Common myeloid progenitor, CD34-positive (primary cell): ENCODE measurements at regions not wholly inside any gene's neighbourhood (a gene's known extent, or its start where the extent isn't known, plus 50 kb on each side); places are given as distances from the start of the nearest gene placed in this dataset.

Experiments
- CTCF ChIA-PET: fragments of 350-600 bp; sonication (Branson Sonifier 250); formaldehyde crosslinking; loops from one replicate; lab custom pipeline; 2021; ENCODE audit warnings: antibody characterized with exemption; lab: Charles Lee
- POLR2A ChIA-PET: fragments of 350-600 bp; sonication (Branson Sonifier 250); formaldehyde crosslinking; loops from one replicate; lab custom pipeline; 2021; ENCODE audit warnings: antibody characterized with exemption; lab: Charles Lee
- DNase-seq, 3 donors: peaks; one replicate each; pipeline versions ENCODE4 v3.0.0 to v3.0.0-alpha.2; 2013
- H3K27ac ChIP-seq, 2 experiments: 1 replicate in 1 of 2; 2 replicates in 1 of 2; pipeline ENCODE4 v1.7.0; 2013; ENCODE audit warnings: inconsistent platforms in 2 of 2, low read length in 2 of 2, mild to moderate bottlenecking in 2 of 2, low read depth in 1 of 2, moderate library complexity in 1 of 2; ENCODE audit not compliant: severe bottlenecking in 2 of 2, insufficient read depth in 1 of 2, poor library complexity in 1 of 2
- H3K27me3 ChIP-seq, 5 experiments: replicated peaks in 2 of 5; 1 replicate in 3 of 5; 2 replicates in 2 of 5; pipeline versions ENCODE4 v1.6.1 to v1.7.0; 2013; ENCODE audit warnings: low read length in 4 of 5, mild to moderate bottlenecking in 2 of 5, moderate library complexity in 2 of 5, inconsistent platforms in 1 of 5; ENCODE audit not compliant: insufficient read depth in 5 of 5, control insufficient read depth in 4 of 5
- H3K36me3 ChIP-seq, 4 experiments: 1 replicate in 2 of 4; 2 replicates in 2 of 4; pipeline versions ENCODE4 v1.6.1 to v1.7.0; 2013; ENCODE audit warnings: low read length in 3 of 4, control low read depth in 1 of 4, mild to moderate bottlenecking in 1 of 4; ENCODE audit not compliant: control insufficient read depth in 4 of 4, insufficient read depth in 4 of 4
- H3K4me1 ChIP-seq, 4 experiments: 1 replicate in 3 of 4; 2 replicates in 1 of 4; pipeline versions ENCODE4 v1.6.1 to v1.7.1; 2013; ENCODE audit warnings: low read length in 3 of 4, mild to moderate bottlenecking in 3 of 4, control low read depth in 1 of 4, inconsistent platforms in 1 of 4, moderate library complexity in 1 of 4; ENCODE audit not compliant: control insufficient read depth in 4 of 4, insufficient read depth in 4 of 4; ENCODE audit errors: control extremely low read depth in 1 of 4
- H3K4me3 ChIP-seq, 7 experiments: 1 replicate in 4 of 7; 2 replicates in 3 of 7; pipeline versions ENCODE4 v1.5.1 to v1.7.0; 2013; ENCODE audit warnings: mild to moderate bottlenecking in 7 of 7, low read length in 6 of 7, moderate library complexity in 6 of 7, inconsistent platforms in 2 of 7, low read depth in 2 of 7, control low read depth in 1 of 7; ENCODE audit not compliant: insufficient read depth in 4 of 7, control insufficient read depth in 1 of 7; ENCODE audit errors: extremely low read depth in 1 of 7
- H3K9me3 ChIP-seq, 5 experiments: 1 replicate in 4 of 5; 2 replicates in 1 of 5; pipeline versions ENCODE4 v1.6.1 to v1.7.1; 2013; ENCODE audit warnings: low read length in 4 of 5, mild to moderate bottlenecking in 2 of 5, inconsistent platforms in 1 of 5, low read depth in 1 of 5, moderate library complexity in 1 of 5; ENCODE audit not compliant: control insufficient read depth in 4 of 5, insufficient read depth in 2 of 5; ENCODE audit errors: control extremely low read depth in 1 of 5
- WGBS: methylation state at CpG from one replicate; pipeline ENCODE4 v1.1.5; 2013; ENCODE audit not compliant: insufficient coverage; 5-methylcytosine and 5-hydroxymethylcytosine counted together

DNA sequence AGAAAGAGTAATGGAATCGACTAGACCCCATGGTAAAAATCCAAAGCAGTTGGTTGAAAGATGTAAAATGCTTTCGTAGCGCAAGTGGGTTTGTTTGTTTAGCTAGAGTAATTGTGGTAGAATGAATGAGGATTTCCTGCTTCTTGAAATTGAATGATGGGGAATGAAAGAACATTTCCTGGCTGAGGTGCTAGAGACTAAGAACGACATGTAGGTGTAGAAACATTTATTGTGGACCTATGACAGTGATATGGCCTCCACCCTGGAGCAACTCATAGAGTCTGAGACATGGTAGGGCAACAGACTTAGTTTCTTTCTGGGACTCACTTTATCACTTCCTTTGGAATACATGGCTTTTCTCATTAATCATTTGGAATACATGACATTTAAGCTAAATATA is 467.6 kb upstream of the CFAP20DC start:
- 61% methylated on average over 3 of the region's 4 CpGs for WGBS
- Histone ChIP-seq H3K9me3 (no peaks in the 10 kb centered on the region), H3K27me3 (no peaks in the 10 kb centered on the region), H3K4me3 (no peak overlapping the region), H3K36me3 (no peaks in the 10 kb centered on the region), H3K4me1 (no peaks in the 10 kb centered on the region), H3K27ac (no peak overlapping the region)
- DNase-seq, result no peak
- ChIA-PET CTCF (interaction anchor here (1.7 kb wide), 1 partner anchor 340 kb away, joined by 3 read pairs; no protein-coding TSS in a partner anchor), POLR2A (no interaction called here)

DNA sequence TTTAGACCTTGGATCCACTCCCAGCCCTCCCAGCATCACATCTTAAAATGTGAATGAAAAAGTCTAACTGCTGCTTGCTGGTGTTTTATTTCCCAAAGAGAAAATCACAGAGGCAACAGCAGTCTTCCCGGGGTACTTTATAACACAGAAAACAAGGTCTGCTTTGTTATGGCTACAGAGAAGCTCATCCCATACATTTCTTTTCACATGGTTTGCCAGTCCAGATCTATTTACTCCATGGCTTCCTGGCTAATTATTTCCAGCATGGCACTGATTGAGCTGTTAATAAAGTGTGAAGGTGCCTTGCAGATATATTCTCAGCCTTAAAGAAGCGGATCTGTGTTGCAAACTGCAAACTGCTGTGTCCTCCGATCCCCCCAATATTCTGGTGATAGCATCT is 466.1 kb upstream of the CFAP20DC start:
- H3K27me3 ChIP-seq, result no peaks in the 10 kb centered on the region
- 88% methylated on average over 1 of the region's 3 CpGs for WGBS
- ChIA-PET CTCF (no interaction called here), POLR2A (interaction anchor here (0.6 kb wide), 1 partner anchor 28 kb away, joined by 3 read pairs; no protein-coding TSS in a partner anchor)
- H3K27ac ChIP-seq, result no peak overlapping the region
- H3K4me3 ChIP-seq, result no peak overlapping the region
- H3K36me3 ChIP-seq, result no peaks in the 10 kb centered on the region
- H3K4me1 ChIP-seq, result no peaks in the 10 kb centered on the region
- DNase-seq, result no peak
- H3K9me3 ChIP-seq, result peaks cover 0 to 1% (median 0%) of the 10 kb centered on the region in 5 experiments

DNA sequence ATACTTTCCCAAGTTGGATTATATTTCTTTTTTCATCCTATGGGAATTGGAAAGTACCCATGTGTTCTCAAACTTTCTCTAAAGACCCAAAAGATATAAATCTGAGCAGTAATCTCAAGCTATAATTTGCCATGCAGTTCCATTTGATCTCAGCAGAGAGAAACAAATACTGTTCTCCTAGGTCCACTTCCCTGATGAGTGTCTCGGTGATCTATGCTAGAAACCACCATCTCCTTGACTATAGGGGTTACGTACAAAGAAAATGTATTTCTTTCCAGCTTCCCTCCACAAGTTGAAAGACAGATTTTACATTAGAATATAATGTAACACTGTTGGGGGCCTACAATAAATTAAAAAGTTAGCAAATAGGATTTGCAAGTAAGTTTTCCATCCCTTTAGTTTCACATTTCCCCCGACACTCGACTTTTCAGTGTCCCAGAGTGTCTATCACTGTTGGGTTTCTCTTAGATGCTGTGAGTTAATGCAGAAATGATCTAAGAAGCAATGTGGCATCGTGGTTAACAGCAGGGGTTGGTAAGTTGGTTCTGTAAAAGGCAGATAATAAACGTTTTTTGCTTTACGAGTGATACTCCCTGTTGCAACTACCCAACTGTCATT is 465.1 kb upstream of the CFAP20DC start:
- H3K4me3 ChIP-seq, result no peak overlapping the region
- H3K36me3 ChIP-seq, result no peaks in the 10 kb centered on the region
- POLR2A ChIA-PET, result no interaction called here

DNA sequence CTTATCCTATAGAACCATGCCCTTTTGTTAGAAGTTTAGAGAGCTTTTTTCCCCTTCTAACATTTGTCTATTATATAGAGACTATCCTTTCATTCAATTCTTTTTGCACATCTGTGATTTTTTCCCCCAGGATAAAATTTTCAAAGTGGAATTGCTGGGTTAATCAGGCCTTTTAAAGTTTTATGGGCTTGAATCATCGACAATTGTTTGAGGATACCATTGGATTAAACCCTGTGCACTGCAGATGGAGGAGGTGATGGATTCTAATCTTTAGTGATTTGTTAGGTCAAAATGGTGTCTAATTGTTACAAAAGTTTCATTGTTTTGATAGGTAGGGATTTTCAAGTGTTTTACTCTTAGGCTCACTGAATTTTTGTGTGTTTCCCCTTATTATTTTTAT is 463.7 kb upstream of the CFAP20DC start:
- Histone ChIP-seq H3K9me3 (peaks cover 0 to 1% (median 0%) of the 10 kb centered on the region in 5 experiments), H3K36me3 (no peaks in the 10 kb centered on the region), H3K27me3 (no peaks in the 10 kb centered on the region), H3K27ac (no peak overlapping the region), H3K4me1 (no peaks in the 10 kb centered on the region), H3K4me3 (no peak overlapping the region)
- no peak for DNase-seq
- 100% methylated on average over 1 of the region's 1 CpG for WGBS
- ChIA-PET CTCF (no interaction called here), POLR2A (no interaction called here)

More for the DNA sequence above, 465.1 kb upstream of the CFAP20DC start:
- WGBS, result 80% methylated on average over 1 of the region's 7 CpGs
- CTCF ChIA-PET, result no interaction called here
- H3K27me3 ChIP-seq, result no peaks in the 10 kb centered on the region
- peaks cover 0 to 1% (median 0%) of the 10 kb centered on the region in 5 experiments for H3K9me3 ChIP-seq
- H3K27ac ChIP-seq, result no peak overlapping the region
- no peaks in the 10 kb centered on the region for H3K4me1 ChIP-seq
- DNase-seq, result peak; percentile 14 to 78 (median 57)

DNA sequence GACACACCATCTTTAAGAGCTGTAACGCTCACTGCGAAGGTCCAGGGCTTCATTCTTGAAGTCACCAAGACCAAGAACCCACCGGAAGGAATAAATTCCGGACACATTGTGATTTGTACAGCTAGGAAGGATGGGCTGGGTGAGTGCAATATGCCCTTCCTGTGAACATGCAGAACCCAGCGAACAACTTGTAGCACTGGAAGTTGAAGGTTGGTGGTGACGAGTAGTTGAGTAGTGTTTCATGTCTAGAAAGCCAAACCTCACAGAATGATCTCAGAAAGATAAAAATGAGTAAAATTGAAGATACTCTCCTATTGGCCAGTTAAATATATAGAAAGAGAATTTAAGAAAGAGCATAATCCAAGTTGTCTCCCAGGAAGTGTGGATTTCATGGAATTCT is 462.2 kb upstream of the CFAP20DC start:
- no peak for DNase-seq
- H3K27me3 ChIP-seq, result no peaks in the 10 kb centered on the region
- POLR2A ChIA-PET, result no interaction called here
- H3K9me3 ChIP-seq, result peaks cover 0 to 1% (median 0%) of the 10 kb centered on the region in 5 experiments
- no peak overlapping the region for H3K4me3 ChIP-seq
- CTCF ChIA-PET, result no interaction called here
- H3K4me1 ChIP-seq, result no peaks in the 10 kb centered on the region
- H3K36me3 ChIP-seq, result no peaks in the 10 kb centered on the region
- WGBS, result 83% methylated on average over 6 of the region's 6 CpGs
- H3K27ac ChIP-seq, result no peak overlapping the region

DNA sequence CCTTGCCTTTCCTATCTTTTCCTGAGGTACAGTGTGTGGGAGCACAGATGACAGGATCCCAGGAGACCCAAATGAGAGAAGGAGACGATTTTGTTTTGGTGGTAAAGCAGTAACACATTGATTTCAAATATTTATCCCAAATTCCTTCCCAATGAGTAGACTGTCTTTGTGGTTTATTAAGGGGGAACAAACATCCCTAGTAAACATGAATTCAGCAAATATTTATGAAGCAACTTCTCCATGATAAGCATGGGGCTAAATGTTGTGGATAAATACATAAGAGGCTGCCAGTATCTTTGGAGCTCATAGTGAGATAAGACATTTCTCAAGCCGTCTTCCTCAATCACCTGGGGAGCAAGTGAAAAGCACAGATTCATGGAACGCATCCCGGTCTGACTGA is 460.8 kb upstream of the CFAP20DC start:
- no peak for DNase-seq
- no CpG with 5 or more reads among the region's 4 CpGs for WGBS
- Histone ChIP-seq H3K4me3 (no peak overlapping the region), H3K9me3 (peaks cover 0 to 1% (median 0%) of the 10 kb centered on the region in 5 experiments), H3K27ac (no peak overlapping the region), H3K4me1 (no peaks in the 10 kb centered on the region), H3K27me3 (peaks cover 0 to 2% (median 0%) of the 10 kb centered on the region in 5 experiments), H3K36me3 (no peaks in the 10 kb centered on the region)
- CTCF ChIA-PET, result no interaction called here
- POLR2A ChIA-PET, result no interaction called here

DNA sequence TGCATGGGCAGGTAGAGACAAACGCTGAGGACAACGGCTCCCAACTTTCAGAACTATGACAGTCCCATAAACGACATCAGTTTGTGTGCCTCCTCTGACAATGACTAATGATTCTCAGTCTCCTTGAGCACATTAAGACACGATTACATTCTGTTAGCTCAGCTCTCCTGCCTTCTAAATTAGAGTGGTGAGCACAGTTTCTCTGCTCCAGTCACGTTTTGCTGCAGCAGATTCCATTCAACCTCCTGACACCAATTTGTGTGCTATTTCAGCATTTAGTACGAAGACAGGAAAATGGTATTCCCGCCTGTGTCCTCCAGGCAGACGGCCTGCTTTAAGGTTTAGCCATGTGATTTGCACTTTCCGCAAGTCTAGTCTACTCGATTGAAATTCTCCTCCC is 458.4 kb upstream of the CFAP20DC start:
- H3K9me3 ChIP-seq, result peaks cover 0 to 3% (median 0%) of the 10 kb centered on the region in 5 experiments
- POLR2A ChIA-PET, result no interaction called here
- no peak overlapping the region for H3K27ac ChIP-seq
- no peaks in the 10 kb centered on the region for H3K36me3 ChIP-seq
- 95% methylated on average over 10 of the region's 10 CpGs for WGBS
- peaks cover 0 to 2% (median 0%) of the 10 kb centered on the region in 5 experiments for H3K27me3 ChIP-seq
- H3K4me3 ChIP-seq, result no peak overlapping the region
- no peaks in the 10 kb centered on the region for H3K4me1 ChIP-seq
- CTCF ChIA-PET, result no interaction called here
- DNase-seq, result no peak
